Mesothelial cell of epicardium (in vitro differentiated cells): ENCODE measurements at regions not wholly inside any gene's neighbourhood (a gene's known extent, or its start where the extent isn't known, plus 50 kb on each side); places are given as distances from the start of the nearest gene placed in this dataset.

Experiments used
- DNase-seq, 2 experiments: peaks; one replicate each; pipeline ENCODE4 v3.0.0; 2021; ENCODE audit warnings: low spot score in 2 of 2; ENCODE audit not compliant: unreplicated experiment in 2 of 2
- H3K27ac Mint-ChIP-seq: 2 replicates; pipeline ENCODE4 v1.8.0; 2021; ENCODE audit warnings: mixed read lengths
- H3K27me3 Mint-ChIP-seq: 2 replicates; pipeline ENCODE4 v1.8.0; 2021; ENCODE audit warnings: low read depth, mixed read lengths
- H3K36me3 Mint-ChIP-seq: 2 replicates; pipeline ENCODE4 v1.8.0; 2021; ENCODE audit warnings: mixed read lengths
- H3K4me1 Mint-ChIP-seq: 2 replicates; pipeline ENCODE4 v1.8.0; 2021; ENCODE audit warnings: mixed read lengths
- H3K4me3 Mint-ChIP-seq: 2 replicates; pipeline ENCODE4 v1.8.0; 2021; ENCODE audit warnings: mild to moderate bottlenecking, moderate library complexity, mixed read lengths
- H3K9me3 Mint-ChIP-seq: 2 replicates; pipeline ENCODE4 v1.8.0; 2021; ENCODE audit warnings: mixed read lengths
- CTCF ChIP-seq: fragments of 200-600 bp; sonication (generic); IDR thresholded peaks from one replicate; pipeline ENCODE4 v1.5.0; 2021; ENCODE audit warnings: antibody characterized with exemption; ENCODE audit not compliant: unreplicated experiment

GRCh38 chr2:184004289-184004947, 593.9 kb upstream of the ZNF804A start:
- no peak for TF ChIP-seq CTCF
- Mint-ChIP-seq H3K4me3 (no peak overlapping the region), H3K4me1 (peaks cover 8% of the 10 kb centered on the region), H3K36me3 (no peaks in the 10 kb centered on the region), H3K9me3 (no peaks in the 10 kb centered on the region), H3K27me3 (no peaks in the 10 kb centered on the region), H3K27ac (peak overlapping the region; percentile 0)
- DNase-seq = no peak

- no peaks in the 10 kb centered on the region for H3K9me3 Mint-ChIP-seq
- TF ChIP-seq CTCF = no peak
These were observed 593.2 kb upstream of the ZNF804A start for GRCh38 chr2:184004948-184005672.

GRCh38 chr2:184006998-184007397, 591.3 kb upstream of the ZNF804A start:
- DNase-seq = no peak
- H3K27ac Mint-ChIP-seq = no peak overlapping the region
- H3K27me3 Mint-ChIP-seq = no peaks in the 10 kb centered on the region
- H3K4me3 Mint-ChIP-seq = no peak overlapping the region
- TF ChIP-seq CTCF = no peak
- no peaks in the 10 kb centered on the region for H3K9me3 Mint-ChIP-seq
- no peaks in the 10 kb centered on the region for H3K36me3 Mint-ChIP-seq
- H3K4me1 Mint-ChIP-seq = peaks cover 8% of the 10 kb centered on the region

More at GRCh38 chr2:184004948-184005672, 593.2 kb upstream of the ZNF804A start:
- DNase-seq = no peak
- H3K36me3 Mint-ChIP-seq = no peaks in the 10 kb centered on the region
- H3K27ac Mint-ChIP-seq = no peak overlapping the region
- H3K4me1 Mint-ChIP-seq = peaks cover 8% of the 10 kb centered on the region
- no peak overlapping the region for H3K4me3 Mint-ChIP-seq
- H3K27me3 Mint-ChIP-seq = no peaks in the 10 kb centered on the region

- DNase-seq = no peak
- Mint-ChIP-seq H3K27ac (no peak overlapping the region), H3K36me3 (no peaks in the 10 kb centered on the region), H3K4me3 (no peak overlapping the region), H3K9me3 (no peaks in the 10 kb centered on the region), H3K27me3 (no peaks in the 10 kb centered on the region), H3K4me1 (peaks cover 4% of the 10 kb centered on the region)
- no peak for TF ChIP-seq CTCF
These were observed 571.4 kb upstream of the ZNF804A start for GRCh38 chr2:184026961-184027360.

GRCh38 chr2:184030245-184030644, 568.1 kb upstream of the ZNF804A start:
- Mint-ChIP-seq H3K9me3 (no peaks in the 10 kb centered on the region), H3K4me1 (peaks cover 1% of the 10 kb centered on the region), H3K27me3 (no peaks in the 10 kb centered on the region), H3K27ac (no peak overlapping the region), H3K36me3 (no peaks in the 10 kb centered on the region), H3K4me3 (no peak overlapping the region)
- DNase-seq = no peak
- no peak for TF ChIP-seq CTCF
